ENCODE measurements at regions not wholly inside any gene's neighbourhood (a gene's known extent, or its start where the extent isn't known, plus 50 kb on each side); places are given as distances from the start of the nearest gene placed in this dataset.

DNA sequence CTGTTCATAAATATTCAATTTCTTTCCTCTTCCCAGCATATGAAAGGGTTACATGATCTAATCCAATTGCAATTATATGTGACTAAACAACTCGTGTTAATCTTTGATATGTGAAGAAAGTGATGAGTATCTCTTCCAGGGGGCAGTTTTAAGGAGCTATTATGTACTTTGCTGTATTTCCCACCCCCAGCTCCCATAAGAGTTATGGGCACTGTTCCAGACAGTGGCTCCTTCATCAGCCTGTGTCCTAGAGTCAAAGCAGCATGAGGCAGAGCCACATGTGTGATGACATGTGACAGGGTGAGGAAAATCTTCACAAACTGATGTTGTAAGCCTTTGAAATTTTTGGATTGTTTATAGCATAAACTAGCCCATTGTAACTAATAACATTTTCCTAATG is 315.4 kb downstream of the DIPK2A start:
- Histone ChIP-seq H3K27ac (ENCODE audit: insufficient read depth, low read length) (no peak overlapping the region), H3K36me3 (ENCODE audit: control insufficient read depth, insufficient read depth, low read length) (no peaks in the 10 kb centered on the region), H3K79me2 (ENCODE audit: control insufficient read depth, insufficient read depth, low read length) (no peaks in the 10 kb centered on the region), H3K27me3 (ENCODE audit: control insufficient read depth, insufficient read depth, low read length) (no peaks in the 10 kb centered on the region), H3K4me2 (ENCODE audit: extremely low read depth, insufficient read depth, low read length) (no peak overlapping the region), H4K20me1 (ENCODE audit: control insufficient read depth, extremely low read depth, insufficient read depth, low read length) (no peaks in the 10 kb centered on the region), H3K9me3 (ENCODE audit: control insufficient read depth, insufficient read depth, low read depth, low read length) (no peaks in the 10 kb centered on the region), H2AFZ (ENCODE audit: low read length) (no peak overlapping the region), H3K9ac (ENCODE audit: insufficient read depth, low read length) (no peak overlapping the region), H3K4me1 (ENCODE audit: control insufficient read depth, extremely low read depth, insufficient read depth, low read length) (no peaks in the 10 kb centered on the region), H3K4me3 (replicated peaks in 1 of 4; ENCODE audit: control extremely low read depth in 1 of 4, insufficient read depth in 1 of 4, low read depth in 3 of 4, low read length in 4 of 4) (no peak overlapping the region)
- DNase-seq (ENCODE audit: low read depth in 2 of 2), result no peak
- TF ChIP-seq EZH2 (IDR thresholded peaks at IDR 0.05; ENCODE audit: low read length, missing control alignments), result no peak
- TF ChIP-seq, protein P1, sequence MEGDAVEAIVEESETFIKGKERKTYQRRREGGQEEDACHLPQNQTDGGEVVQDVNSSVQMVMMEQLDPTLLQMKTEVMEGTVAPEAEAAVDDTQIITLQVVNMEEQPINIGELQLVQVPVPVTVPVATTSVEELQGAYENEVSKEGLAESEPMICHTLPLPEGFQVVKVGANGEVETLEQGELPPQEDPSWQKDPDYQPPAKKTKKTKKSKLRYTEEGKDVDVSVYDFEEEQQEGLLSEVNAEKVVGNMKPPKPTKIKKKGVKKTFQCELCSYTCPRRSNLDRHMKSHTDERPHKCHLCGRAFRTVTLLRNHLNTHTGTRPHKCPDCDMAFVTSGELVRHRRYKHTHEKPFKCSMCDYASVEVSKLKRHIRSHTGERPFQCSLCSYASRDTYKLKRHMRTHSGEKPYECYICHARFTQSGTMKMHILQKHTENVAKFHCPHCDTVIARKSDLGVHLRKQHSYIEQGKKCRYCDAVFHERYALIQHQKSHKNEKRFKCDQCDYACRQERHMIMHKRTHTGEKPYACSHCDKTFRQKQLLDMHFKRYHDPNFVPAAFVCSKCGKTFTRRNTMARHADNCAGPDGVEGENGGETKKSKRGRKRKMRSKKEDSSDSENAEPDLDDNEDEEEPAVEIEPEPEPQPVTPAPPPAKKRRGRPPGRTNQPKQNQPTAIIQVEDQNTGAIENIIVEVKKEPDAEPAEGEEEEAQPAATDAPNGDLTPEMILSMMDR (conservative IDR thresholded peaks at IDR 0.05 in 1 of 2, IDR thresholded peaks at IDR 0.05 in 1 of 2; ENCODE audit: low read depth in 1 of 2, low read length in 2 of 2), result no peak

DNA sequence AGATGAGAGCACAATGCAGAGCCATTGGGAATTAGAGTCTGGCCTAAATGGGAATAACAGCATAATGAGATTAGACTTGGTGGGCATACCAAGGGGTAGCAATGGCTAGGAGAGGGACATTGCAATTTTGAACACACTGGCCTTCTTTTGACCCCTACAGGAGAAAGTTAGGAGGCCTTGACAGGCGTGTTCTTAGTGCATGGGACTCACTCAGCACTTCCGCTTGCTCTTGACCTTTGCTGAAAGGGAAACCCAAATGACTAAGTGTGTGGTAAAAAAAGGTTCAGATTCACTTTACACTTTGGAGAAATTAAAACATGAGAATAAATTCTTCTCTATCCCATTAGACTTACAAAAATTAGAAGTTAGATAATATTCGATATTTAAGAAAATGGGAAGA is 317.4 kb downstream of the DIPK2A start:
- no peak overlapping the region for H3K4me3 ChIP-seq (replicated peaks in 1 of 4; ENCODE audit: control extremely low read depth in 1 of 4, insufficient read depth in 1 of 4, low read depth in 3 of 4, low read length in 4 of 4)
- TF ChIP-seq EZH2 (IDR thresholded peaks at IDR 0.05; ENCODE audit: low read length, missing control alignments), result no peak
- TF ChIP-seq, protein P1 (conservative IDR thresholded peaks at IDR 0.05 in 1 of 2, IDR thresholded peaks at IDR 0.05 in 1 of 2; ENCODE audit: low read depth in 1 of 2, low read length in 2 of 2), result no peak
- no peaks in the 10 kb centered on the region for H3K27me3 ChIP-seq (ENCODE audit: control insufficient read depth, insufficient read depth, low read length)

DNA sequence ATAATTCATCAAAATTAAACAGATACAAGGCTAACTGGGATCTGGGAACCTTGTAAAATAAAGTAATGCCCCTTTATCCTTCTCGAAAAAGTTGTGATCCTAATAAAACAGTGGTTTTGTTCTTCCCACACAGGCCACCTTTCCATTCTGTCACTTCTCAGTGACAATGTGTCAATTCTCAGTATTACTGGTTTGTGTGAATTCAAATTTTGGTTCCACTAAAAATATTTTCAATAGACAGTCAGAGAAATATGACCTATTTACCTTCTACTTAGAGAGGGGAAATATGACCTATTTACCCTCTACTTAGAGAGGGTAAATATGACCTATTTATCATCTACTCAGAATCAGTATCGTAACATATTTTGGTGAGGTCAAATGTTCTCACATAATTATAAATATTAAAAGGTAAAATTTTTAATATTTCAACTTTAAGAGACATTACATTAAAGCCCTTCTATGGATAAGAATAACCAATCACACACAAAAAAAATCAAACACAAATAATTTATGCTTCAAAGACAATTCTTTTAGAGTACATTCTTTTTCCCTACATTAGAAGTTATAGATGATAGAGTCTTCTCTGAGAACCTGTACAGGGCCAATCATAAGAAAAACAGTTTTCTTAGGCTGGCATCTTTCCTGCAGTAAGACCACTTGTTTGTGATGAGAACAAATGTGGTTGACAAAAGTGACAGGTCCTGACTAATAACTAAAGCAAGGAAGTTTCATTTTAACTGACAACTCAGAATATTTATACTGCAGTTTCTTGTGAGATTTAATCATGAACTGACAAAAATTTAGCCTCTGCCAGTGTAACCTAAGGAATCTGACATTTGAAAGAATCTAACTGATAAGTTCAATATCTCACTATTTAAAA is 323.3 kb downstream of the DIPK2A start:
- Histone ChIP-seq H3K27ac (ENCODE audit: insufficient read depth, low read length) (no peak overlapping the region), H4K20me1 (ENCODE audit: control insufficient read depth, extremely low read depth, insufficient read depth, low read length) (no peaks in the 10 kb centered on the region), H2AFZ (ENCODE audit: low read length) (no peak overlapping the region), H3K9me3 (ENCODE audit: control insufficient read depth, insufficient read depth, low read depth, low read length) (no peaks in the 10 kb centered on the region), H3K27me3 (ENCODE audit: control insufficient read depth, insufficient read depth, low read length) (no peaks in the 10 kb centered on the region), H3K4me2 (ENCODE audit: extremely low read depth, insufficient read depth, low read length) (no peak overlapping the region), H3K9ac (ENCODE audit: insufficient read depth, low read length) (no peak overlapping the region), H3K79me2 (ENCODE audit: control insufficient read depth, insufficient read depth, low read length) (no peaks in the 10 kb centered on the region), H3K36me3 (ENCODE audit: control insufficient read depth, insufficient read depth, low read length) (no peaks in the 10 kb centered on the region), H3K4me3 (replicated peaks in 1 of 4; ENCODE audit: control extremely low read depth in 1 of 4, insufficient read depth in 1 of 4, low read depth in 3 of 4, low read length in 4 of 4) (no peak overlapping the region), H3K4me1 (ENCODE audit: control insufficient read depth, extremely low read depth, insufficient read depth, low read length) (no peaks in the 10 kb centered on the region)
- TF ChIP-seq, protein P1 (conservative IDR thresholded peaks at IDR 0.05 in 1 of 2, IDR thresholded peaks at IDR 0.05 in 1 of 2; ENCODE audit: low read depth in 1 of 2, low read length in 2 of 2), result no peak
- no peak for TF ChIP-seq EZH2 (IDR thresholded peaks at IDR 0.05; ENCODE audit: low read length, missing control alignments)
- no peak for DNase-seq (ENCODE audit: low read depth in 2 of 2)

More for the DNA sequence above, 317.4 kb downstream of the DIPK2A start:
- DNase-seq (ENCODE audit: low read depth in 2 of 2), result no peak
- Histone ChIP-seq H4K20me1 (ENCODE audit: control insufficient read depth, extremely low read depth, insufficient read depth, low read length) (no peaks in the 10 kb centered on the region), H3K4me1 (ENCODE audit: control insufficient read depth, extremely low read depth, insufficient read depth, low read length) (no peaks in the 10 kb centered on the region), H3K4me2 (ENCODE audit: extremely low read depth, insufficient read depth, low read length) (no peak overlapping the region), H3K36me3 (ENCODE audit: control insufficient read depth, insufficient read depth, low read length) (no peaks in the 10 kb centered on the region), H2AFZ (ENCODE audit: low read length) (no peak overlapping the region), H3K27ac (ENCODE audit: insufficient read depth, low read length) (no peak overlapping the region), H3K9me3 (ENCODE audit: control insufficient read depth, insufficient read depth, low read depth, low read length) (no peaks in the 10 kb centered on the region), H3K9ac (ENCODE audit: insufficient read depth, low read length) (no peak overlapping the region), H3K79me2 (ENCODE audit: control insufficient read depth, insufficient read depth, low read length) (no peaks in the 10 kb centered on the region)
